Breast epithelium (tissue), 4 donors: ENCODE measurements at regions not wholly inside any gene's neighbourhood (a gene's known extent, or its start where the extent isn't known, plus 50 kb on each side); places are given as distances from the start of the nearest gene placed in this dataset.
A peak's percentile ranks its signal among the peaks of the same experiment; 100 is the strongest.

Source experiments
- DNase-seq, 2 donors: peaks; one replicate each; pipeline ENCODE4 v3.0.0-alpha.2; 2019; ENCODE audit warnings: low spot score in 2 of 2
- H3K27ac ChIP-seq, 2 donors: fragments of 200-600 bp; sonication (generic) in 1 of 2; one replicate each; pipeline ENCODE4 v1.5.1; 2016 to 2019; ENCODE audit warnings: mild to moderate bottlenecking in 1 of 2
- H3K27me3 ChIP-seq, 2 donors: fragments of 200-600 bp; sonication (generic) in 1 of 2; one replicate each; pipeline versions ENCODE4 v1.5.1 to v1.6.0; 2017 to 2019; ENCODE audit warnings: control low read depth in 1 of 2, mild to moderate bottlenecking in 1 of 2
- H3K36me3 ChIP-seq: fragments of 200-600 bp; one replicate; pipeline ENCODE4 v1.5.1; 2019
- H3K4me1 ChIP-seq, 2 donors: fragments of 200-600 bp; sonication (generic); one replicate each; pipeline ENCODE4 v1.5.1; 2016 to 2019; ENCODE audit warnings: control low read depth in 1 of 2
- H3K4me3 ChIP-seq, 3 donors: fragments of 200-600 bp; sonication (generic); 1 replicate in 2 of 3; 2 replicates in 1 of 3; pipeline ENCODE4 v1.5.1; 2016 to 2019; ENCODE audit warnings: mild to moderate bottlenecking in 3 of 3, moderate library complexity in 2 of 3
- H3K9me3 ChIP-seq, 2 donors: fragments of 200-600 bp; sonication (generic) in 1 of 2; one replicate each; pipeline ENCODE4 v1.5.1; 2016 to 2019; ENCODE audit warnings: control low read depth in 1 of 2
- POLR2A ChIP-seq: fragments of 450-650 bp; IDR thresholded peaks from one replicate; pipeline ENCODE4 v1.6.1; 2016; ENCODE audit warnings: antibody characterized with exemption, mild to moderate bottlenecking, moderate library complexity
- POLR2AphosphoS5 ChIP-seq, 3 donors: sonication (generic); formaldehyde crosslinking; IDR thresholded peaks; one replicate each; pipeline ENCODE4 v1.6.1; 2017; ENCODE audit warnings: antibody characterized with exemption in 3 of 3
- intact Hi-C: fragments of 100-400 bp; cut with DNase I; formaldehyde crosslinking; loops from one replicate; pipeline ENCODE4 v1.15.1; 2023; ENCODE audit warnings: low total_unique reads
- TF ChIP-seq, protein P1 (sequence below), 3 donors: fragments of 450-650 bp; IDR thresholded peaks; one replicate each; pipeline ENCODE4 v1.5.1; 2016 to 2017; ENCODE audit warnings: antibody characterized with exemption in 3 of 3, mild to moderate bottlenecking in 3 of 3, moderate library complexity in 3 of 3

DNA sequence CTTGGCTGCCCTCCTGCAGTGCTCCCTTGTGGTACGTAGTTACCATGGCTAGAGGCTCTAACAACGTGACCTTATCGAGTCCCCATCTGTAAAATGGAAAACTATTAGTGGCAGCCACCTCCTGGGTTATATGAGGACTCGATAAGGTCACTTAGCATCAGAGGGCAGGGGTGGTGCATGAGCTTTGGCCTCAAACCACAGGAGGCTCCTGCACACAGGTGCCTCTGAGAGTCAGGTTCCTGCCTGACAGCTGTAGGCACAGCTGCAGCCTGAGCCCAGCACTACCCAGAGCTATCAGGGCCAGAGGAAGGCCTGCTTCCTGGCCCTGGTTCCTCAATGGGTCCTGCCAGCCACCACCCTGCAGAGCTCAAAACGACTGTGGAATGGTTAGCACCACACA, 57.2 kb upstream of the SEC14L1 start:
- Histone ChIP-seq H3K9me3 (no peaks in the 10 kb centered on the region), H3K27me3 (no peaks in the 10 kb centered on the region), H3K36me3 (no peaks in the 10 kb centered on the region), H3K27ac (no peak overlapping the region), H3K4me3 (no peak overlapping the region), H3K4me1 (peaks cover 0 to 3% of the 10 kb centered on the region in 2 donors)
- intact Hi-C loops: loop anchor here (10.0 kb wide), 1 partner anchor 171 kb away; no protein-coding TSS in a partner anchor
- no peak for DNase-seq
- no peak for TF ChIP-seq POLR2A
- TF ChIP-seq, protein P1, sequence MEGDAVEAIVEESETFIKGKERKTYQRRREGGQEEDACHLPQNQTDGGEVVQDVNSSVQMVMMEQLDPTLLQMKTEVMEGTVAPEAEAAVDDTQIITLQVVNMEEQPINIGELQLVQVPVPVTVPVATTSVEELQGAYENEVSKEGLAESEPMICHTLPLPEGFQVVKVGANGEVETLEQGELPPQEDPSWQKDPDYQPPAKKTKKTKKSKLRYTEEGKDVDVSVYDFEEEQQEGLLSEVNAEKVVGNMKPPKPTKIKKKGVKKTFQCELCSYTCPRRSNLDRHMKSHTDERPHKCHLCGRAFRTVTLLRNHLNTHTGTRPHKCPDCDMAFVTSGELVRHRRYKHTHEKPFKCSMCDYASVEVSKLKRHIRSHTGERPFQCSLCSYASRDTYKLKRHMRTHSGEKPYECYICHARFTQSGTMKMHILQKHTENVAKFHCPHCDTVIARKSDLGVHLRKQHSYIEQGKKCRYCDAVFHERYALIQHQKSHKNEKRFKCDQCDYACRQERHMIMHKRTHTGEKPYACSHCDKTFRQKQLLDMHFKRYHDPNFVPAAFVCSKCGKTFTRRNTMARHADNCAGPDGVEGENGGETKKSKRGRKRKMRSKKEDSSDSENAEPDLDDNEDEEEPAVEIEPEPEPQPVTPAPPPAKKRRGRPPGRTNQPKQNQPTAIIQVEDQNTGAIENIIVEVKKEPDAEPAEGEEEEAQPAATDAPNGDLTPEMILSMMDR (IDR thresholded peaks at IDR 0.05): no peak
- TF ChIP-seq POLR2AphosphoS5 (IDR thresholded peaks at IDR 0.05): no peak

DNA sequence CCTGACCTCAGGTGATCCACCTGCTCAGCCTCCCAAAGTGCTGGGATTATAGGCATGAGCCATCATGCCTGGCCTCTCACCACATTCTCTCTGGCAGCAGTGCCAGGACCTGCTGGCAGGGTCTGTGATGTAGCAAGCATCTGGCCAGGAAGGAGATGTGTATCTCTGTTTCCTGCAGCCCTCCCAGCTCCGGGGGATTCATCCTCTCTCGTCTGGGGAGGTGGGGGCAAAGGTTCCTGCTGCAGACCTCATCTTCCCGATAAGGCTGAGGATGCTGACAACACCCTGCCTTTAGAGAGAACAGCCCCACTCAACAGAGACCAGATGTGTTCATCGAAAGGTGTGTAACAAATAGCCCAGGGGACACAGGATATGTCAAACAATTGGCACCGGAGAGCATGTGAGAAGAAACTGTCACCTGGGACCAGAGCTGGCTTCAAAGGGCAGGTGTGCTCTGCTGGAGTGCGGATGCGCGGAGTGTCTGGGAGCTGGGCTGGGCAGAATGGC, 54.8 kb upstream of the SEC14L1 start:
- intact Hi-C loops: loop anchor here (10.0 kb wide), 1 partner anchor 169 kb away; no protein-coding TSS in a partner anchor
- TF ChIP-seq POLR2AphosphoS5 (IDR thresholded peaks at IDR 0.05) (no peak), POLR2A (no peak)
- TF ChIP-seq, protein P1 (IDR thresholded peaks at IDR 0.05): no peak
- Histone ChIP-seq H3K27ac (no peak overlapping the region), H3K27me3 (no peaks in the 10 kb centered on the region), H3K9me3 (no peaks in the 10 kb centered on the region), H3K4me3 (no peak overlapping the region), H3K36me3 (no peaks in the 10 kb centered on the region), H3K4me1 (peaks cover 0 to 3% of the 10 kb centered on the region in 2 donors)
- DNase-seq: no peak

DNA sequence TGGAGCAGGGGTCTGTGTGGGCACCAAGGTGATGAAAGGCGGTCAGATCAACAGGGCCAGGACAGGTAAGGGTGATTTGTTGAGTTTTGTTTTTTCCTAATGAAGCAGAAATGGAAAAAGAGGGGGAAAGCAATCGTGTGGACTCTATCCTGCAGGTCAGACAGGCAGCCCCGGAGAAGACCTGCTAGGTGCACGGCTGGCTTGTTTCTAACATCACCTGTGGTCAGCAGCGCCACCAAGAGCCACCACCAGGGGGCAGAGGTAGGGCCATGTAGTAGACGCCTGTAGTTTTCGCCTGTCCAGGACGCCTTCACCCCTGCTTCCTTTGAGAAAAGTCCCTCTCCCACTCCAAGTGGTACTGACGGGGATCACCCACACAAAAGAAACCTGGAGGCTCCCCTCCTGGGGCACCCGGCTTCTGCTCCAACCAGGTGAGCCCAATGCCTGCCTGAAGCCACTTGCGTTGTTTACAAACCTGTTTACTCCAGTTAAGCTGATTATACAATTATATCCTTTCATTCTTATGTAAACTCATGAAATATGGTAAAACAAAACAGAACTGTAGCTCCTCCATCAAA, 54.2 kb upstream of the SEC14L1 start:
- Histone ChIP-seq H3K27ac (no peak overlapping the region), H3K4me3 (peak overlapping the region in 1 of 3 donors; percentile 9), H3K4me1 (peaks cover 0 to 3% of the 10 kb centered on the region in 2 donors), H3K27me3 (no peaks in the 10 kb centered on the region), H3K9me3 (no peaks in the 10 kb centered on the region), H3K36me3 (no peaks in the 10 kb centered on the region)
- DNase-seq: peak; percentile 83 to 93
- no peak for TF ChIP-seq POLR2AphosphoS5 (IDR thresholded peaks at IDR 0.05)
- no peak for TF ChIP-seq POLR2A
- TF ChIP-seq, protein P1 (IDR thresholded peaks at IDR 0.05): peak; percentile 82 to 94 (median 87)
- intact Hi-C loops: loop anchor here (10.0 kb wide), 1 partner anchor 168 kb away; no protein-coding TSS in a partner anchor

DNA sequence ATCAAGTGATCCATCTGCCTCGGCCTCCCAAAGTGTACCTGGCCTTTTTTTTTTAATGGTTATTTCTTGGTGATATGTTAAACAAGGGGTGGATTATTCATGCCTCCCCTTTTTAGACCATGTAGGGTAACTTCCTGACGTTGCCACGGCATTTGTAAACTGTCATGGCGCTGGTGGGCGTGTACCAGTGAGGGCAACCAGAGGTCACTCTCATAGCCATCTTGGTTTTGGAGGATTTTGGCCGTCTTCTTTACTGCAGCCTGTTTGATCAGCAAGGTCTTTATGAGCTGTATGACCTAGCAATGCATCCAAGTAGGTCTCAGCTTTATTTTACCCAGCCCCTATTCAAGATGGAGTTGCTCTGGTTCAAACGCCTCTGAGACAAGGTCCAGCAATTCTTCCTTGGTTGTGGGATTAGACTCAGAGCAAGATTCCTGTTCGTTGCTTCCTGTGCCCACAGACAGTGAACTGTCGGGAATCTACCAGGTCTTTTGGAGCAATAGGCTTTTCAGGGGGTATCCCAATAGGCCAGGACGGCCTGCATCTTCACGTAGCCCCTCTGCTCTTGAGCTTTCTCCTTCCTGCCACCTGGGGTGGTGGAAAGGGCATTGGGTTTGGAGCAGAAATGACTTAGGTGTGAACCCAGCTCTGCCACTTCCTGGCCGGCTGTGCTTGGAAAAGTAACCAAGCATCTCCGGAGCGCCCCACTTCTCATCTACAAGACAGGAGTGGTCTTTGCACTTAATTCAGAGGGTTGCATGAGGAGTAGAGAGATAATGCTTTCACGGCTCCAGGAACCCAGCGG, 52.9 kb upstream of the SEC14L1 start:
- Histone ChIP-seq H3K27ac (peak overlapping the region; percentile 83 to 86), H3K4me3 (peak overlapping the region; percentile 70 to 79 (median 72)), H3K36me3 (no peaks in the 10 kb centered on the region), H3K4me1 (peaks cover 0 to 3% of the 10 kb centered on the region in 2 donors), H3K9me3 (no peaks in the 10 kb centered on the region), H3K27me3 (no peaks in the 10 kb centered on the region)
- intact Hi-C loops: loop anchor here (10.0 kb wide), 1 partner anchor 167 kb away; no protein-coding TSS in a partner anchor
- TF ChIP-seq POLR2A: no peak
- no peak for TF ChIP-seq POLR2AphosphoS5 (IDR thresholded peaks at IDR 0.05)
- TF ChIP-seq, protein P1 (IDR thresholded peaks at IDR 0.05): no peak
- DNase-seq: no peak
